ENCODE measurements at regions not wholly inside any gene's neighbourhood (a gene's known extent, or its start where the extent isn't known, plus 50 kb on each side); places are given as distances from the start of the nearest gene placed in this dataset.

GRCh38 chr3:31450345-31450744, 82.4 kb upstream of the STT3B start:
- no peak for TF ChIP-seq POLR2AphosphoS5 (IDR thresholded peaks at IDR 0.05)
- TF ChIP-seq CTCF (IDR thresholded peaks at IDR 0.05): no peak

Data from breast epithelium (tissue), 3 donors.